ENCODE measurements at regions not wholly inside any gene's neighbourhood (a gene's known extent, or its start where the extent isn't known, plus 50 kb on each side); places are given as distances from the start of the nearest gene placed in this dataset.
A peak's percentile ranks its signal among the peaks of the same experiment; 100 is the strongest.
"Not testable (repeated sequence)": the region's sequence is repeated elsewhere in the genome, so short reads cannot be mapped to it uniquely, and the experiment has no call there.

DNA sequence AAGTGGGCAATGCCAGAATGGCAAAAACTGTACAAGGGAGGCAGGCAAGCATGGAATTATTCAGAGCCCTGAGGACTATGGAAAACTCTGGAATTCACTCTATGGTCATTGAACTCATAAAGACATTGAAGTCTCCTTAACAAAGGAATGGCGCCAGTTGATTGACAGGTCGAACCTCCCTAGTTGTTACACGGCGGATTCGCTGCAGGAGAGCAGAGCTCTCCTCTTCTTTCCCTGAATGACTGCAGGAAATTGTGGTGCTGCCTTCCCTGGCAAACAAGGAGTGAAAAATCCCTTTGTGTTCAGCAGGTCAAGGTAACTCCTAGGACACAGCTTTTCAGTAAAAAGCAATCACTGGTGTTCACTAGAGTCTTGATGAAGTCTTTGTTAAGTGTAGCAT, 732.8 kb upstream of the FRG1 start:
- DNase-seq = no peak

DNA sequence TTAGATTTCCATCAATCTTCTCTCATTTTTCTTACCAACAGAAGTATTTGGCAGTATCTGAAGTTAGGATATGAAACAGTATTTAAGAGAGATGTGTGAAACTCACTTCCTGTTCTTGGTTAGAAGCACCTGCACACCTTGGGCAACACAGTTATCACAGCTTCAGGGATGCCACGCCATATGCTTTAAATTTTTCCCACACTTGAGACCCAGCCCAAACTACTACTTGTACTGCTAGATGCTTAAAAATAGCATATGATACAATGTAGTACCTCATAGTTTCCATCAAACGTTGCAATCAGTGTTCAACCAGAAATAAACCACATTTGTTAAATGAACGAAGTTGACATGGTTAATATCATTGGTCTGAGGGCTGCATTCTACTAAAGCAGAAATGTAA, 725.1 kb upstream of the FRG1 start:
- no peak for DNase-seq

GRCh38 chr4:189221691-189222090, 719.0 kb upstream of the FRG1 start:
- no peak for DNase-seq

GRCh38 chr4:189228726-189229125, 711.9 kb upstream of the FRG1 start:
- no peak for DNase-seq

GRCh38 chr4:189232274-189232673, 708.4 kb upstream of the FRG1 start:
- no peak for DNase-seq

GRCh38 chr4:189233754-189234153, 706.9 kb upstream of the FRG1 start:
- DNase-seq = peak in 1 of 2 donors; percentile 40

DNA sequence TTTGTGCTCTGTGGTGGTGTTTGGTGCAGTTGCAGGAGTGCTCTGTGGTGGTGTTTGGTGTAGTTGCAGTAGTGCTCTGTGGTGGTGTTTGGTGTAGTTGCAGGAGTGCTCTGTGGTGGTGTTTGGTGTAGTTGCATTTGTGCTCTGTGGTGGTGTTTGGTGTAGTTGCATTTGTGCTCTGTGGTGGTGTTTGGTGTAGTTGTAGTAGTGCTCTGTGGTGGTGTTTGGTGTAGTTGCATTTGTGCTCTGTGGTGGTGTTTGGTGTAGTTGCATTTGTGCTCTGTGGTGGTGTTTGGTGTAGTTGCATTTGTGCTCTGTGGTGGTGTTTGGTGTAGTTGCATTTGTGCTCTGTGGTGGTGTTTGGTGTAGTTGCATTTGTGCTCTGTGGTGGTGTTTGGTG, 705.7 kb upstream of the FRG1 start:
- peak in 1 of 2 donors; percentile 28 for DNase-seq

DNA sequence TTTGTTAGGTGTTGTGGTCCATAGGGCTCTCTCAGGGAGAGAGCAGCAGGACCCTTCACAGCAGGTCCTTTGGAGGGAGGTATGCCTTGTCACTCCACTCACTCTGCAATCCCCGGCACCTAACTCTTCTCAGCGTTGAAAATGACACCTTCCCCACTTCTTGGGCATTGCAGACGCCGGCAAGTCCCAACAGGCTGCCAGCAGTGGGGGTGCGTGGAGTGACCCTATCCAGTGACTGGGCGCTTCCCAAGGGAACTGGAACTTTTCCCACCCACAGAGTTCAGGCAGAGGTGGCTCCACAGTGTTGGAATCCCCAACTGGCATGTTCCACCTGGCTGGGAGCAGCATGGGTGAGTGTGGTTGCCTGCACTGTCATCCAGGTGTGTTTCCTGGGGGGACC, 705.1 kb upstream of the FRG1 start:
- DNase-seq = no peak

GRCh38 chr4:189236321-189236720, 704.4 kb upstream of the FRG1 start:
- DNase-seq = not testable (repeated sequence)

GRCh38 chr4:189237340-189237739, 703.3 kb upstream of the FRG1 start:
- no peak for DNase-seq

- no peak for DNase-seq
Measured at GRCh38 chr4:189255636-189256035, 685.0 kb upstream of the FRG1 start.

DNA sequence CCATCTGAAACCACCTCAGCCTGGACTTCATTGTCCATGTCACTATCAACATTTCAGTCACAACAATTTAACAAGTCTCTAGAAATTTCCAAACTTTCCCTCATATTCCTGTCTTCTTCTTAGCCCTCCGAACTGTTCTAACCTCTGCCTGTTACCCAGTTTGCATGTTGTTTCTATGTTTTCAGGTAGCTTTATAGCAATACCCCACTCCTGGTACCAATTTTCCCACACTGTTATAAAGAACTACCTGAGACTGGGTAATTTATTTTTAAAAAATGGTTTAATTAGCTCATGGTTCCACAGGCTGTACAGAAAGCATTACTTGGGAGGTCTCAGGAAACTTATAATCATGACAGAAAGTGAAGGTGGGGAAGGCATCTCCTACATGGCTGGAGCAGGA, 679.2 kb upstream of the FRG1 start:
- no peak for DNase-seq

GRCh38 chr4:189265515-189265914, 675.2 kb upstream of the FRG1 start:
- DNase-seq = no peak

DNA sequence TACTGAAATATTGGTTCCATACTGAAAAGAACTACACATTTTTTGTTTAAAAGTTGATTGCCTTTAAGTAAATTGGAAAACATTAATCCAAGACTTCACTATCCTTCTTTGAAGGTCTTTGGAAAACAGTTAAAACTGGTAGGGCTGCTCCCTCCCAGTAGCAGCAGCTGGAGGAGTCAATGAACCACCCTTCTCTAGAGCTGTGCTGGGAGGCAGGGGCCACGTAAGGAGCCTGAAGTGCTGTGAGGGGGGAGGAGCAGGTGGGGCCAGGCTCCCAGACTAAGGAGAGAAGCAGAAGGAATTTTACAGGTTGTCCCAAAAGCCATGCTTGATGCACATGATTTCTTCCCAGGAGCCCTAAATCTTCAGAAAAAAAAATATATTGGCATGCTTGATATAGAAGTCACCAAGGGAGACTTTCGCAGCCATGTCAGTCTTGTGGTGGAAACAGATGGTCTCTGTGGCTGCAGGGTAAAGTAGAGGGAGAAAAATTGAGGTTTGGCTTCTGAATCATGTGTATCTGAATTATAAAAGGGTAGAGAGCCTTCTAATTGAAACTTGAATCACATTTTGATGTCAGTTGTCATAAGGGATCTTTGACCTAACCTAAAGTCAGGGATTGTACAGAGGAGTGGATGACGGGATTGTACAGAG, 673.2 kb upstream of the FRG1 start:
- no peak for DNase-seq

DNA sequence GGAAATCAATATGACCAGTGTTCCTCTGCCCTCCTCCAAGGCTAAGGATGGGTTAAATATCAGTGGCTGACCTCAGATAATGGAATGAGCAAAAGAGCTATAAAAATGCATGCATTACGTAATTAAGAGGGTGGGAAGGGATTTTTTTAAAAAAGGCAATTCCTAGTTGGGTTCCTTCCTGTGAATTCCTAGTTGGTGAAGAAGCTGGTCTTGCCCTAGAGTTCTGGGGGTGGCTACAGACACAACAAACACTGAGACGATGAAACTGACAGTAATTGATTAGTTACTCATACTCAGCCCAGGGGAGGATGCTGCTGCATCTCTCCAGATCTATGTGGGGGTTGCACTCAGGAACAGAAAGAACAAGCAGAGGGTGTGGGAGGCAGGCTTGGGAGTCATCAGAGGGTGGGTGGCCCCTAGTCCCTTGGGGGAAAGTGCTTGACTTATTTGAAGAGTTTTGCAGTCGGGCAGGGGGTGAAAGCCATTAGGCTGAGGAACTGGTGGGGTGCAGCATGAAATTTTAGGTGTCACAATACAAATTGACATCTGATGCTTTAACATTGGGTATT, 662.0 kb upstream of the FRG1 start:
- DNase-seq = no peak

DNA sequence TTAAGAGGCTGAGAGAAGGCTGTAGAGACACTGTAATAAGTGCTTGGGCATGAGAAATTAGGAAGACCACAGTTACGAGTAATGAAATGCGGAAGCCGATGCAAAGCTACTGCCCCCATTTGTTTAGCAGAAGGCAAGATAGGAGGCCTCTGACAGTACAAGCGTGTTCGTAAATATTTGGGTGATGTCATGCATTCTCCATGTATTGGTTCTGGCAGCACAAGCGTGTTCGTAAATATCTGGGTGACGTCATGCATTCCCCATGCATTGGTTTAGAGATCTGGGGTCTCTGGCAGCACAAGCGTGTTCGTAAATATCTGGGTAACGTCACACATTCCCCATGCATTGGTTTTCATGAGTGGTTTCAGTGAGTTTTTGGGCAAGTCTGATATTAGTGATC, 661.5 kb upstream of the FRG1 start:
- DNase-seq = no peak

DNA sequence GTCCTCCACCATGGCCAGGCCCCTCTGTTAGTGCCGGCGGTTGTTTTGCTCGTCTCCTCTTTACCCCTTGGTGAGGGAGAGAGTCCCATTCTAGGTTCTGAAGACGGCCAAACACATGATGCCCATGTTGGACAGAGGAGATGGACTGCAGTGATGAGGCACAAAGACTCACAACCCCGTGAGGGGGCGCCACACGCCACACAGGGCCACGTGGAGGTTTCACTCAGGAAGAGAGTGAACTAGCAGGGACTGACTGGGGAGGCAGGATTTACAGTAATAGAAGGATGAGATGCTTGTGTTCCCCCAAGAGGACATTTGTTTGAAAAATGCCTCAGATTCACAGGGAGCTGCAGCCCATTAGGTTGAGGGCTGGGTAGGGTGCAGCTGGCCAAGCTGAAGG, 655.3 kb upstream of the FRG1 start:
- DNase-seq = no peak

DNA sequence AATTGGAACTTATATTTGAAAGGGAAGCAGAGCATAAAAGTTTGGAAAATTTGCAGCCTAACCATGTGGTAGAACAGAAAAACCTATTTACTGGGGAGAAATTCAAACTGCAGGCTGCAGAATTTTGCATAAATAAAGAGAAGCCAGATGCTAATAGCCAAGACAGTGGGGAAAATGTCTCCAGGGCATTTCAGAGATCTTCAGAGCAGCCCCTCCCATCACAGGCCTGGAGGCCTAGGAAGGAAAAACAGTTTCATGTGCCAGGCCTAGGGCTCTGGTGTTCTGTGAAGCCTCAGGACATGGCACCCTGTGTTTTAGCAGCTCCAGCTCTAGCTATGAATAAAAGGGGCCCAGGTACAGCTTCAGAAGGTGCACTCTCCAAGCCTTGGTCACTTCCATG, 648.7 kb upstream of the FRG1 start:
- no peak for DNase-seq

DNA sequence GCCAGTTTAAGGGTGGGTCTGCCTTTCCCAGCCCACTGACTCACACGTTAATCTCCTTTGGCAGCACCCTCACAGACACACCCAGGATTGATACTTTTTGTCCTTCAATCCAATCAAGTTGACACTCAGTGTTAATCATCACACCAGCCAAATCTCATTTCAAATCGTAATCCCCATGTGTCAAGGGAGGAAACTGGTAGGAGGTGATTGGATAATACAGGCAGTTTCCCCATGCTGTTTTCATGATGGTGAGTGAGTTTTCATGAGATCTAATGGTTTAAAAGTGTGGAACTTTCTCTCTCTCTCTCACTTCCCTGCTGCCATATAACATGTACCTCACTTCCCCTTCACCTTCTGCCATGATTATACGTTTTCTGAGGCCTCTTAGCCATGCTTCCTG, 647.2 kb upstream of the FRG1 start:
- DNase-seq = no peak

DNA sequence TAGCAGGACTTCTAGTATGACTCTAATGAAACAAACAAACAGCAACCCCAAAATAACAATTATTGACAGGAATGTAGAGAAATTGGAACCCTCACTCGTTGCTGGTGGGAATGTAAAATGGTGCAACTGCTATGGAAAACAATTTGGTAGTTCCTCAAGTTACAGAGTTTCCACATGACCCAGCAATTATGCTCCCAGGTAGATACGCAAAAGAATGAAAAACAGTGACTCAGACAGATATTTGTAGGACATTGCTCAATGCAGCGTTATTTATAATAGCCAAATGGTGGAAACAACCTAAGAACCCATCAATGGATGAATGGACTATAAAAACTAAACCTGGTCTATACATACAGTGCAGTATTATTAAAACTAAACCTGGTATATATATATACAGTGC, 646.1 kb upstream of the FRG1 start:
- DNase-seq = no peak

GRCh38 chr4:189299706-189300105, 641.0 kb upstream of the FRG1 start:
- no peak for DNase-seq

GRCh38 chr4:189301692-189302091, 639.0 kb upstream of the FRG1 start:
- no peak for DNase-seq

- no peak for DNase-seq
Measured at GRCh38 chr4:189302719-189303118, 638.0 kb upstream of the FRG1 start.

GRCh38 chr4:189304167-189304566, 636.5 kb upstream of the FRG1 start:
- no peak for DNase-seq

- no peak for DNase-seq
Measured at GRCh38 chr4:189304809-189305208, 635.9 kb upstream of the FRG1 start.

Measured in stimulated activated CD4-positive, alpha-beta T cell treated with anti-CD3 and anti-CD28 coated beads, Interleukin-2, amount 100 ng/mL, for 24 hours (primary cell).